ENCODE measurements at regions not wholly inside any gene's neighbourhood (a gene's known extent, or its start where the extent isn't known, plus 50 kb on each side); places are given as distances from the start of the nearest gene placed in this dataset.
A peak's percentile ranks its signal among the peaks of the same experiment; 100 is the strongest.

DNA sequence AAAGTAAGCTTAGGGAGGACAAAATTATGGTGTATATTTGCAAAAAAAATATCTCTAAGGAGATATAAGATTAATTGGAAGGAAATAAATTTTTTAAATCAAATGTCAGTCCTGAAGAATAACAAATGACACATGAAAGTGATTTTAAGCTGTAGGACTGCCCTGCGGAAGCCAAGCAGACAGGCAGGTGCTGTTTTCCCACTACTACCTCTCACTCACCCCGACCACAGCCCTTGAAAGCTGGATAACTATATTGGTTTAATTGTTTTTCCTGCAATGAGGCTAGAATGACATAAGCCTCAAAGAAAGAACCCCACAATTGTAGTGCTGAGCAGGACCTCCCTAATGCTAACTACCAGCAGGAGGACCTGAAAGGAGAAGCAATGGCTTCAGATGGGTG, 68.6 kb upstream of the VIPR2 start:
- intact Hi-C loops (cut with DNase I): no loop called here
- no peak overlapping the region for H3K4me3 ChIP-seq
- peaks cover 6% of the 10 kb centered on the region for H3K4me1 ChIP-seq (ENCODE audit: insufficient read depth)
- TF ChIP-seq POLR2A (IDR thresholded peaks at IDR 0.05) (no peak), EP300 (IDR thresholded peaks at IDR 0.05) (no peak)
- TF ChIP-seq, protein P1, sequence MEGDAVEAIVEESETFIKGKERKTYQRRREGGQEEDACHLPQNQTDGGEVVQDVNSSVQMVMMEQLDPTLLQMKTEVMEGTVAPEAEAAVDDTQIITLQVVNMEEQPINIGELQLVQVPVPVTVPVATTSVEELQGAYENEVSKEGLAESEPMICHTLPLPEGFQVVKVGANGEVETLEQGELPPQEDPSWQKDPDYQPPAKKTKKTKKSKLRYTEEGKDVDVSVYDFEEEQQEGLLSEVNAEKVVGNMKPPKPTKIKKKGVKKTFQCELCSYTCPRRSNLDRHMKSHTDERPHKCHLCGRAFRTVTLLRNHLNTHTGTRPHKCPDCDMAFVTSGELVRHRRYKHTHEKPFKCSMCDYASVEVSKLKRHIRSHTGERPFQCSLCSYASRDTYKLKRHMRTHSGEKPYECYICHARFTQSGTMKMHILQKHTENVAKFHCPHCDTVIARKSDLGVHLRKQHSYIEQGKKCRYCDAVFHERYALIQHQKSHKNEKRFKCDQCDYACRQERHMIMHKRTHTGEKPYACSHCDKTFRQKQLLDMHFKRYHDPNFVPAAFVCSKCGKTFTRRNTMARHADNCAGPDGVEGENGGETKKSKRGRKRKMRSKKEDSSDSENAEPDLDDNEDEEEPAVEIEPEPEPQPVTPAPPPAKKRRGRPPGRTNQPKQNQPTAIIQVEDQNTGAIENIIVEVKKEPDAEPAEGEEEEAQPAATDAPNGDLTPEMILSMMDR (IDR thresholded peaks at IDR 0.05): no peak
- no peaks in the 10 kb centered on the region for H3K27me3 ChIP-seq
- no peaks in the 10 kb centered on the region for H3K9me3 ChIP-seq
- DNase-seq: no peak
- no peaks in the 10 kb centered on the region for H3K36me3 ChIP-seq
- no peak overlapping the region for H3K27ac ChIP-seq
- WGBS, 3 donors: 91 to 92% (median 92%) methylated on average over 2 of the region's 2 CpGs

DNA sequence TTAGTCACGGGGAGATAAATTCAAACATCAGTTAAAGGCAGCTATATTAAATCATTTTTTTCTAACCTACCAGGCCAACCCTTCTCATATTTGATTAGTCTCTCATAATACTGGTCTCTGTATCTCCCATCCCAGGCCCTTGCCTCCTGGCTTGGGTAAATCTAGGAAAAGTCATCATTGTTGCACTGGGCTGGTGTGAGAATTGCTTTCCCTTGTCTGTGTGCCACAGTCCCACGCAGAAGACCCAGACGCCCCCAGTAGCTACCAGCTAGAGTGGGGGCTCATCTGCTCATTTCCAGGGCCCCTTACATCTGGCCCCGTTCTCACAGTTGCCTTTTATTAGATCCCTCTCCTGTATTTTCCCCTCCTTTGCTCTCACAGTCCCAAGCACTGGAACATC, 67.6 kb upstream of the VIPR2 start:
- Histone ChIP-seq H3K4me1 (ENCODE audit: insufficient read depth) (peaks cover 6% of the 10 kb centered on the region), H3K4me3 (no peak overlapping the region), H3K27me3 (no peaks in the 10 kb centered on the region), H3K36me3 (no peaks in the 10 kb centered on the region), H3K9me3 (no peaks in the 10 kb centered on the region), H3K27ac (no peak overlapping the region)
- no peak for TF ChIP-seq EP300 (IDR thresholded peaks at IDR 0.05)
- TF ChIP-seq, protein P1 (IDR thresholded peaks at IDR 0.05): no peak
- no peak for TF ChIP-seq POLR2A (IDR thresholded peaks at IDR 0.05)
- WGBS, 3 donors: 83 to 86% (median 84%) methylated on average over 4 of the region's 4 CpGs
- DNase-seq: no peak
- intact Hi-C loops (cut with DNase I): no loop called here

DNA sequence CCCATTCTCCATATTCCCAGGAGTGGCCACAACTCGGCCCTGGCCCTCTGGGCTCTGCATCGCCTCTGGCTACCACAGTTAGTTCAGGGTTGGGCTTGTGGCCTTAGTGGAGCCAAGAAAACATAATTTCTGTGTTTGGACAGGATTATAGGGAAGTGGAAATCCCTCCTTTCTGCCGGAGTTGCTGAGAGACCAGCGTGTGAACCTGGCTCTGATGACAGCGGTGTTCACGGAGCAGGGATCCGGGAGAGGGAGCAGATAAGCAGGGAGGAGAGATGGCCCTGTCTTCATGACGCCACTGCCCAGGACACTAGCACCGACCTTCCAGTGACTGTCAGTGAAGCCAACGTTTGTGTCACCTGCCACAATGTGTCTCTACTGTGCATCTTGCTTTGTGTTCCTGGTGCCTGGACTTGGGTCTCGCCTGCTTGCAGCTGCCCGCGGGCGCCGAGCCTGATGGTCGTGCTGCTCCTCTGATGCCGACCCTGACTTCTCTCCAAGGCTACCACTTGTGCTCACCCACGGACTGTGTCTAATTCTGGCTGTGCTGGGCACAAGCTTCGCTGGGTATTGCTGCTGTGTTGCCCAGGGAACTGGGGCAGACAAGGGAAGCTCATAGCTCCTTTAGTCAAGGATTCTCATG, 67.0 kb upstream of the VIPR2 start:
- WGBS, 3 donors: 33 to 43% (median 38%) methylated on average over 19 of the region's 19 CpGs
- Histone ChIP-seq H3K36me3 (no peaks in the 10 kb centered on the region), H3K27ac (no peak overlapping the region), H3K27me3 (no peaks in the 10 kb centered on the region), H3K4me1 (ENCODE audit: insufficient read depth) (peaks cover 6% of the 10 kb centered on the region), H3K9me3 (no peaks in the 10 kb centered on the region), H3K4me3 (no peak overlapping the region)
- TF ChIP-seq EP300 (IDR thresholded peaks at IDR 0.05): no peak
- TF ChIP-seq, protein P1 (IDR thresholded peaks at IDR 0.05): no peak
- no peak for TF ChIP-seq POLR2A (IDR thresholded peaks at IDR 0.05)
- DNase-seq: peak in 1 of 5 donors; percentile 40
- intact Hi-C loops (cut with DNase I): no loop called here

DNA sequence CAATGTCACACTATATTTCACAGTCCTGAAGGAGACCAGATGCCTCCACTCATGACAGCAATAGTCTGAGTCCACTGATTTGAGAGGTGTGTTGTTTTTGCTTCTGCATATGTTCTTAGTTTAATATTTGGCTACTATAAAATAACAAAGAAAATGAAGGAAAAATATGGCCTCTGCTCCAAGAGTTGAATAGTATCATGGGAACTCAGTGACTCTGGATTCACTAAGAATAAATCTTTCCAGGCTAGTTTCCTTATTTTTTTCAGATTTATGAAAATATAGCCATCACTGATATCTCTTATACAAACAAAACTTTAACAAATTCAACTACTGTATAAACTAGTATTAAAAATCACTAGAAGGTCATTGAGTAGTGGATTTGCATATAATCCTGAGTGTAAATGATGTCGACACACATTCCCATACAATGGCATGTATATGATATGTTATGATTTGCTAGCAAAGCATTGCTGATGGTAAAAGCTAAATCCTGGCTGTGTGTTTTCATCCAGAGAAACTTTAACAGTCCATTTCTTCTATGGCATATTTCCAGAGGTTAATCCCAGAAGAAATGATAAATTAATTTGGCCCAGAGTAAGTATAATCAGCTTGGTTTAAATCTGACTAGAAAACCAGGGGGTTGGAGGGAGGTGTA, 66.0 kb upstream of the VIPR2 start:
- no peak for DNase-seq
- Histone ChIP-seq H3K27ac (no peak overlapping the region), H3K27me3 (no peaks in the 10 kb centered on the region), H3K4me1 (ENCODE audit: insufficient read depth) (peaks cover 6% of the 10 kb centered on the region), H3K9me3 (no peaks in the 10 kb centered on the region), H3K36me3 (no peaks in the 10 kb centered on the region), H3K4me3 (no peak overlapping the region)
- intact Hi-C loops (cut with DNase I): no loop called here
- WGBS, 3 donors: 68 to 93% (median 88%) methylated on average over 1 of the region's 1 CpG
- TF ChIP-seq, protein P1 (IDR thresholded peaks at IDR 0.05): no peak
- TF ChIP-seq POLR2A (IDR thresholded peaks at IDR 0.05) (no peak), EP300 (IDR thresholded peaks at IDR 0.05) (no peak)

All from ovary (tissue), 7 donors.